ENCODE measurements at regions not wholly inside any gene's neighbourhood (a gene's known extent, or its start where the extent isn't known, plus 50 kb on each side); places are given as distances from the start of the nearest gene placed in this dataset.

- no peak for DNase-seq
Measured at GRCh38 chr3:157794771-157795170, 291.6 kb upstream of the VEPH1 start.

GRCh38 chr3:157793745-157794144 is 290.5 kb upstream of the VEPH1 start:
- no peak for DNase-seq

- no peak for DNase-seq
Measured at GRCh38 chr3:157789162-157789561, 285.9 kb upstream of the VEPH1 start.

- no peak for DNase-seq
Measured at GRCh38 chr3:157786618-157787017, 283.4 kb upstream of the VEPH1 start.

- DNase-seq: no peak
Measured at GRCh38 chr3:157786211-157786610, 283.0 kb upstream of the VEPH1 start.

- no peak for DNase-seq
Measured at GRCh38 chr3:157785102-157785826, 282.0 kb upstream of the VEPH1 start.

GRCh38 chr3:157782236-157782635 is 279.0 kb upstream of the VEPH1 start:
- DNase-seq: no peak

- DNase-seq: no peak
Measured at GRCh38 chr3:157776861-157777260, 273.6 kb upstream of the VEPH1 start.

GRCh38 chr3:157775446-157775845 is 272.2 kb upstream of the VEPH1 start:
- no peak for DNase-seq

GRCh38 chr3:157769378-157769777 is 266.2 kb upstream of the VEPH1 start:
- no peak for DNase-seq

GRCh38 chr3:157767607-157768006 is 264.4 kb upstream of the VEPH1 start:
- DNase-seq: no peak

- DNase-seq: no peak
Measured at GRCh38 chr3:157763644-157764043, 260.4 kb upstream of the VEPH1 start.

GRCh38 chr3:157759311-157759710 is 256.1 kb upstream of the VEPH1 start:
- no peak for DNase-seq

GRCh38 chr3:157755233-157755632 is 252.0 kb upstream of the VEPH1 start:
- no peak for DNase-seq

GRCh38 chr3:157754451-157754850 is 251.2 kb upstream of the VEPH1 start:
- DNase-seq: no peak

- no peak for DNase-seq
Measured at GRCh38 chr3:157753787-157754136, 250.5 kb upstream of the VEPH1 start.

- no peak for DNase-seq
Measured at GRCh38 chr3:157752956-157753786, 250.0 kb upstream of the VEPH1 start.

- no peak for DNase-seq
Measured at GRCh38 chr3:157752554-157752953, 249.3 kb upstream of the VEPH1 start.

GRCh38 chr3:157751386-157751785 is 248.2 kb upstream of the VEPH1 start:
- DNase-seq: no peak

GRCh38 chr3:157746391-157746790 is 243.2 kb upstream of the VEPH1 start:
- no peak for DNase-seq

- DNase-seq: no peak
Measured at GRCh38 chr3:157741607-157742006, 238.4 kb upstream of the VEPH1 start.

GRCh38 chr3:157738441-157738840 is 235.2 kb upstream of the VEPH1 start:
- no peak for DNase-seq

GRCh38 chr3:157718800-157719199 is 215.6 kb upstream of the VEPH1 start:
- no peak for DNase-seq

- no peak for DNase-seq
Measured at GRCh38 chr3:157713101-157713500, 209.9 kb upstream of the VEPH1 start.

- no peak for DNase-seq
Measured at GRCh38 chr3:157705258-157705657, 202.0 kb upstream of the VEPH1 start.
